SK-N-SH (cell line): ENCODE measurements at regions not wholly inside any gene's neighbourhood (a gene's known extent, or its start where the extent isn't known, plus 50 kb on each side); places are given as distances from the start of the nearest gene placed in this dataset.

Source experiments
- CTCF ChIA-PET: fragments of 300-600, 350-600 bp; formaldehyde crosslinking; extraction: SDS; loops from one replicate; lab custom pipeline; 2021; lab: Yijun Ruan, JAX
- POLR2A ChIA-PET: fragments of 350-600 bp; sonication (Branson Sonifier 250); formaldehyde crosslinking; extraction: SDS; loops from one replicate; lab custom pipeline; 2020; ENCODE audit warnings: antibody characterized with exemption, inconsistent platforms; lab: Yijun Ruan, JAX
- DNase-seq: peaks from one replicate; pipeline ENCODE4 v3.0.0; 2012
- H2AFZ ChIP-seq: fragments of 200-600 bp; sonication (generic); 2 replicates; pipeline ENCODE4 v1.8.1; 2016; ENCODE audit warnings: antibody characterized with exemption, mild to moderate bottlenecking, low read depth
- H3F3A ChIP-seq: fragments of 200-600 bp; sonication (generic); replicated peaks from 2 replicates; pipeline ENCODE3; 2016; ENCODE audit warnings: antibody characterized with exemption, mild to moderate bottlenecking; ENCODE audit not compliant: insufficient read depth
- H3K27ac ChIP-seq, 2 experiments: fragments of 200-500 bp in 1 of 2; fragments of 200-600 bp in 1 of 2; sonication (Bioruptor generic) in 1 of 2; sonication (generic), shearing (Covaris generic) in 1 of 2; 2 replicates each; pipeline versions ENCODE4 v1.5.1 to v1.6.1; 2014 to 2016; ENCODE audit warnings: low read depth in 2 of 2, inconsistent platforms in 1 of 2, low read length in 1 of 2, mild to moderate bottlenecking in 1 of 2, mixed read lengths in 1 of 2
- H3K27me3 ChIP-seq: fragments of 200-600 bp; sonication (generic), shearing (Covaris generic); 2 replicates; pipeline ENCODE4 v1.6.1; 2016; ENCODE audit warnings: mixed run types; ENCODE audit not compliant: insufficient read depth
- H3K36me3 ChIP-seq, 2 experiments: fragments of 200-500 bp in 1 of 2; fragments of 200-600 bp in 1 of 2; sonication (Bioruptor generic) in 1 of 2; sonication (generic) in 1 of 2; replicated peaks in 1 of 2; 2 replicates each; pipeline versions ENCODE3 to v1.5.1; 2014 to 2016; ENCODE audit warnings: low read length in 1 of 2, mild to moderate bottlenecking in 1 of 2; ENCODE audit not compliant: insufficient read depth in 2 of 2, control insufficient read depth in 1 of 2
- H3K4me1 ChIP-seq, 2 experiments: fragments of 200-500 bp in 1 of 2; fragments of 200-600 bp in 1 of 2; sonication (Bioruptor generic) in 1 of 2; sonication (generic), shearing (Covaris generic) in 1 of 2; 2 replicates each; pipeline versions ENCODE4 v1.5.1 to v1.6.1; 2014 to 2016; ENCODE audit warnings: low read depth in 1 of 2, low read length in 1 of 2, mixed run types in 1 of 2; ENCODE audit not compliant: insufficient read depth in 2 of 2, control insufficient read depth in 1 of 2
- H3K4me2 ChIP-seq: fragments of 200-600 bp; sonication (generic), shearing (Covaris generic); 2 replicates; pipeline ENCODE4 v1.6.1; 2017; ENCODE audit warnings: mixed run types
- H3K4me3 ChIP-seq, 2 experiments: fragments of 200-500 bp in 1 of 2; fragments of 200-600 bp in 1 of 2; sonication (Bioruptor generic) in 1 of 2; sonication (generic), shearing (Covaris generic) in 1 of 2; 2 replicates each; pipeline versions ENCODE4 v1.5.1 to v1.8.1; 2014 to 2016; ENCODE audit warnings: low read depth in 2 of 2, inconsistent platforms in 1 of 2, low read length in 1 of 2, mild to moderate bottlenecking in 1 of 2, mixed read lengths in 1 of 2, moderate library complexity in 1 of 2
- H3K79me2 ChIP-seq: fragments of 200-600 bp; sonication (generic); 2 replicates; pipeline ENCODE4 v1.8.1; 2017; ENCODE audit warnings: mild to moderate bottlenecking; ENCODE audit not compliant: insufficient read depth
- H3K9ac ChIP-seq: fragments of 200-600 bp; sonication (generic); 2 replicates; pipeline ENCODE4 v1.6.1; 2017; ENCODE audit warnings: mixed run types
- H3K9me2 ChIP-seq: fragments of 200-600 bp; sonication (generic); 2 replicates; pipeline ENCODE4 v1.6.1; 2017; ENCODE audit warnings: mixed run types
- H3K9me3 ChIP-seq: fragments of 200-600 bp; sonication (generic); 2 replicates; pipeline ENCODE4 v1.6.1; 2017; ENCODE audit warnings: mixed run types, mild to moderate bottlenecking, moderate library complexity
- H4K20me1 ChIP-seq: fragments of 200-600 bp; sonication (generic); 2 replicates; pipeline ENCODE4 v1.6.1; 2017; ENCODE audit warnings: mild to moderate bottlenecking, mixed run types; ENCODE audit not compliant: insufficient read depth
- ELF1 ChIP-seq: IDR thresholded peaks from 2 replicates; pipeline ENCODE4 v1.4.0; 2012
- EP300 ChIP-seq, 2 experiments: IDR thresholded peaks; 2 replicates each; pipeline versions ENCODE4 v1.4.0 to v1.6.1; 2012; ENCODE audit warnings: borderline replicate concordance in 1 of 2, low read depth in 1 of 2, low read length in 1 of 2
- FOXM1 ChIP-seq: IDR thresholded peaks from 2 replicates; pipeline ENCODE4 v1.4.0; 2012; ENCODE audit warnings: low read depth, mild to moderate bottlenecking
- GABPA ChIP-seq: IDR thresholded peaks from 2 replicates; pipeline ENCODE4 v1.4.0; 2012; ENCODE audit warnings: low read depth, mild to moderate bottlenecking
- GATA2 ChIP-seq: sonication (generic); formaldehyde crosslinking; IDR thresholded peaks from 2 replicates; pipeline ENCODE4 v1.5.0; 2020; ENCODE audit warnings: mild to moderate bottlenecking, missing genetic modification reagents
- MAX ChIP-seq: IDR thresholded peaks from 2 replicates; pipeline ENCODE4 v1.4.0; 2012; ENCODE audit warnings: low read depth
- MEF2A ChIP-seq: IDR thresholded peaks from 2 replicates; pipeline ENCODE4 v1.4.0; 2012; ENCODE audit warnings: low read depth, borderline replicate concordance
- NFIC ChIP-seq: IDR thresholded peaks from 2 replicates; pipeline ENCODE4 v1.4.0; 2012; ENCODE audit warnings: borderline replicate concordance
- POLR2AphosphoS5 ChIP-seq: IDR thresholded peaks from 2 replicates; pipeline ENCODE4 v1.6.1; 2012; ENCODE audit warnings: low read depth, low read length
- RXRA ChIP-seq: IDR thresholded peaks from 2 replicates; pipeline ENCODE4 v1.4.0; 2012; ENCODE audit warnings: low read depth, mild to moderate bottlenecking, borderline replicate concordance
- SIN3A ChIP-seq: IDR thresholded peaks from 2 replicates; pipeline ENCODE4 v1.6.1; 2012; ENCODE audit warnings: low read depth, mild to moderate bottlenecking, low read length, moderate library complexity, borderline replicate concordance
- SMC3 ChIP-seq: IDR thresholded peaks from 2 replicates; pipeline ENCODE4 v1.6.1; 2012; ENCODE audit warnings: low read depth, low read length, improper control_type of control experiment
- TAF1 ChIP-seq: IDR thresholded peaks from 2 replicates; pipeline ENCODE4 v1.6.1; 2012; ENCODE audit warnings: low read depth, mild to moderate bottlenecking, low read length, moderate library complexity, borderline replicate concordance
- TCF12 ChIP-seq: IDR thresholded peaks from 2 replicates; pipeline ENCODE4 v1.4.0; 2012
- USF1 ChIP-seq: IDR thresholded peaks from 2 replicates; pipeline ENCODE4 v1.4.0; 2012; ENCODE audit warnings: low read depth, borderline replicate concordance
- YY1 ChIP-seq: IDR thresholded peaks from 2 replicates; pipeline ENCODE4 v1.4.0; 2012; ENCODE audit warnings: low read depth, mild to moderate bottlenecking
- ZBTB33 ChIP-seq: IDR thresholded peaks from 2 replicates; pipeline ENCODE4 v1.4.0; 2012; ENCODE audit warnings: low read depth, borderline replicate concordance
- WGBS: methylation state at CpG from one replicate; pipeline ENCODE4 v1.1.6; 2017; ENCODE audit warnings: low lambda C conversion rate; 5-methylcytosine and 5-hydroxymethylcytosine counted together

GRCh38 chr14:27253966-27254365 lies 656.1 kb upstream of the NOVA1 start:
- no peaks in the 10 kb centered on the region for H3K27me3 ChIP-seq
- ChIA-PET CTCF (no interaction called here), POLR2A (no interaction called here)
- no peaks in the 10 kb centered on the region for H3K79me2 ChIP-seq
- H2AFZ ChIP-seq: no peak overlapping the region
- DNase-seq: no peak
- H3K4me3 ChIP-seq: no peak overlapping the region
- H3K9ac ChIP-seq: no peak overlapping the region
- H3K9me3 ChIP-seq: no peaks in the 10 kb centered on the region
- H3K27ac ChIP-seq: no peak overlapping the region
- no peaks in the 10 kb centered on the region for H4K20me1 ChIP-seq
- H3K4me2 ChIP-seq: no peak overlapping the region
- H3K9me2 ChIP-seq: no peaks in the 10 kb centered on the region
- H3K4me1 ChIP-seq: no peaks in the 10 kb centered on the region
- TF ChIP-seq USF1: no peak
- TF ChIP-seq GATA2 (CRISPR knock-in tag): no peak
- TF ChIP-seq MEF2A: no peak
- no peak for TF ChIP-seq ELF1
- no peak for TF ChIP-seq SMC3
- no peak for TF ChIP-seq GABPA
- TF ChIP-seq TCF12: no peak
- TF ChIP-seq FOXM1: no peak
- no peak for TF ChIP-seq YY1
- no peak for TF ChIP-seq POLR2AphosphoS5
- no peak for TF ChIP-seq SIN3A
- TF ChIP-seq NFIC: no peak
- TF ChIP-seq MAX: no peak
- no peak for TF ChIP-seq RXRA
- H3F3A ChIP-seq: no peaks in the 10 kb centered on the region
- 27% methylated on average over 4 of the region's 4 CpGs for WGBS
- no peaks in the 10 kb centered on the region for H3K36me3 ChIP-seq

- no peaks in the 10 kb centered on the region for H3K9me2 ChIP-seq
- DNase-seq: no peak
- no peaks in the 10 kb centered on the region for H3K27me3 ChIP-seq
- no peak overlapping the region for H3K4me3 ChIP-seq
- POLR2A ChIA-PET: no interaction called here
- H3K4me1 ChIP-seq: no peaks in the 10 kb centered on the region
- H3K79me2 ChIP-seq: no peaks in the 10 kb centered on the region
- TF ChIP-seq TAF1 (no peak), ZBTB33 (no peak), ELF1 (no peak), MEF2A (no peak), EP300 (IDR thresholded peaks at IDR 0.05; ENCODE audit: borderline replicate concordance in 1 of 2, low read depth in 1 of 2, low read length in 1 of 2) (no peak)
- H3K4me2 ChIP-seq: no peak overlapping the region
- no peaks in the 10 kb centered on the region for H4K20me1 ChIP-seq
- H3K9me3 ChIP-seq: 0 out of 2 replicates have a peak, but pooled peaks cover 5% of the 10 kb centered on the region
- H3F3A ChIP-seq: no peaks in the 10 kb centered on the region
- WGBS: 48% methylated on average over 3 of the region's 3 CpGs
- H3K27ac ChIP-seq: no peak overlapping the region
- no peaks in the 10 kb centered on the region for H3K36me3 ChIP-seq
- CTCF ChIA-PET: no interaction called here
- H2AFZ ChIP-seq: no peak overlapping the region
- H3K9ac ChIP-seq: no peak overlapping the region
Observed at GRCh38 chr14:27256805-27257204, 659.0 kb upstream of the NOVA1 start.
